GM23338 (cell line): ENCODE measurements at regions not wholly inside any gene's neighbourhood (a gene's known extent, or its start where the extent isn't known, plus 50 kb on each side); places are given as distances from the start of the nearest gene placed in this dataset.

Source experiments
- ATAC-seq: fragments of 200-7000 bp; cut with Tn5 transposase; 3 replicates; pipeline ENCODE4 v1.9.1; 2020
- DNase-seq: peaks from one replicate; pipeline ENCODE4 v3.0.0-alpha.2; 2015; ENCODE audit warnings: low spot score
- H2AFZ ChIP-seq: fragments of 200-600 bp; sonication (generic); 2 replicates; pipeline ENCODE4 v1.8.0; 2016; ENCODE audit warnings: antibody characterized with exemption, mild to moderate bottlenecking, moderate library complexity
- H3F3A ChIP-seq: fragments of 200-600 bp; sonication (generic); replicated peaks from 2 replicates; pipeline ENCODE4 v1.8.0; 2017; ENCODE audit warnings: antibody characterized with exemption, mixed run types, low read depth
- H3K27ac ChIP-seq: fragments of 200-600 bp; sonication (generic); 2 replicates; pipeline ENCODE4 v1.6.1; 2016; ENCODE audit warnings: low read depth
- H3K27me3 ChIP-seq: fragments of 200-600 bp; sonication (generic); 2 replicates; pipeline ENCODE4 v1.8.0; 2016; ENCODE audit warnings: mild to moderate bottlenecking, mixed run types, moderate library complexity; ENCODE audit not compliant: insufficient read depth
- H3K36me3 ChIP-seq: fragments of 200-600 bp; sonication (generic); 2 replicates; pipeline ENCODE4 v1.8.0; 2016; ENCODE audit warnings: mild to moderate bottlenecking; ENCODE audit not compliant: insufficient read depth
- H3K4me1 ChIP-seq: fragments of 200-600 bp; sonication (generic); 2 replicates; pipeline ENCODE4 v1.8.0; 2016; ENCODE audit warnings: mild to moderate bottlenecking, moderate library complexity; ENCODE audit not compliant: insufficient read depth
- H3K4me2 ChIP-seq: fragments of 200-600 bp; sonication (generic); 2 replicates; pipeline ENCODE4 v1.7.1; 2017; ENCODE audit warnings: mixed run types
- H3K4me3 ChIP-seq: fragments of 200-600 bp; sonication (generic); 2 replicates; pipeline ENCODE4 v1.6.1; 2016; ENCODE audit warnings: mixed run types
- H3K79me2 ChIP-seq: fragments of 200-600 bp; sonication (generic); replicated peaks from 2 replicates; pipeline ENCODE4 v1.8.0; 2017; ENCODE audit warnings: mild to moderate bottlenecking; ENCODE audit not compliant: insufficient read depth
- H3K9me2 ChIP-seq: fragments of 200-600 bp; sonication (generic); 2 replicates; pipeline ENCODE4 v1.8.0; 2017; ENCODE audit not compliant: insufficient read depth
- H4K20me1 ChIP-seq: fragments of 200-600 bp; sonication (generic); replicated peaks from 2 replicates; pipeline ENCODE4 v1.8.0; 2017; ENCODE audit warnings: mild to moderate bottlenecking; ENCODE audit not compliant: insufficient read depth
- H3K27ac Mint-ChIP-seq: 2 replicates; pipeline ENCODE4 v1.8.0; 2020; ENCODE audit warnings: inconsistent platforms, mild to moderate bottlenecking, moderate library complexity, mixed read lengths
- H3K27me3 Mint-ChIP-seq: 3 replicates; pipeline ENCODE4 v1.8.0; 2022; ENCODE audit warnings: low read depth, mild to moderate bottlenecking, moderate library complexity, mixed read lengths, inconsistent platforms; ENCODE audit not compliant: insufficient read depth, poor library complexity
- H3K36me3 Mint-ChIP-seq: 3 replicates; pipeline ENCODE4 v1.8.0; 2021; ENCODE audit warnings: low read depth, mild to moderate bottlenecking, inconsistent platforms, moderate library complexity, mixed read lengths
- H3K4me1 Mint-ChIP-seq: 3 replicates; pipeline ENCODE4 v1.8.0; 2020; ENCODE audit warnings: mild to moderate bottlenecking, inconsistent platforms, mixed read lengths
- H3K4me3 Mint-ChIP-seq: 3 replicates; pipeline ENCODE4 v1.8.0; 2021; ENCODE audit warnings: moderate library complexity, mild to moderate bottlenecking, inconsistent platforms, mixed read lengths
- H3K9me3 Mint-ChIP-seq: 3 replicates; pipeline ENCODE4 v1.8.0; 2020; ENCODE audit warnings: moderate library complexity, mild to moderate bottlenecking, inconsistent platforms, mixed read lengths
- CREB1 ChIP-seq: fragments of 250-450 bp; sonication (Bioruptor Pico); IDR thresholded peaks from 2 replicates; pipeline ENCODE4 v1.5.0; 2020; ENCODE audit warnings: low read depth, mild to moderate bottlenecking, moderate library complexity
- ETS1 ChIP-seq: IDR thresholded peaks from 2 replicates; pipeline ENCODE4 v1.6.1; 2016; ENCODE audit warnings: antibody characterized with exemption
- EZH2 ChIP-seq: fragments of 200-600 bp; sonication (generic); IDR thresholded peaks from one replicate; pipeline ENCODE4 v1.8.0; 2017; ENCODE audit warnings: antibody characterized with exemption, mild to moderate bottlenecking, low read depth; ENCODE audit not compliant: unreplicated experiment
- EZH2phosphoT487 ChIP-seq: fragments of 200-600 bp; sonication (generic); IDR thresholded peaks from one replicate; pipeline ENCODE4 v1.8.1; 2018; ENCODE audit warnings: antibody characterized with exemption; ENCODE audit not compliant: unreplicated experiment
- NANOG ChIP-seq: IDR thresholded peaks from 2 replicates; pipeline ENCODE4 v1.6.1; 2016; ENCODE audit warnings: antibody characterized with exemption, borderline replicate concordance
- POLR2AphosphoS5 ChIP-seq: IDR thresholded peaks from 2 replicates; pipeline ENCODE4 v1.6.1; 2016; ENCODE audit warnings: antibody characterized with exemption, low read depth
- REST ChIP-seq: IDR thresholded peaks from one replicate; pipeline ENCODE4 v1.6.1; 2018; ENCODE audit warnings: antibody characterized with exemption; ENCODE audit not compliant: unreplicated experiment
- ZNF331 ChIP-seq: fragments of 250-450 bp; sonication (Bioruptor Pico); IDR thresholded peaks from 2 replicates; pipeline ENCODE4 v1.5.0; 2020; ENCODE audit warnings: low read depth, mild to moderate bottlenecking, moderate library complexity
- ZNF462 ChIP-seq: fragments of 250-450 bp; sonication (Bioruptor Pico); IDR thresholded peaks from 2 replicates; pipeline ENCODE4 v1.5.0; 2020; ENCODE audit warnings: mild to moderate bottlenecking, moderate library complexity

- no peak for TF ChIP-seq ZNF462
- no peak for TF ChIP-seq ZNF331 (CRISPR knock-in tag)
- no peak for TF ChIP-seq REST
Observed at GRCh38 chr5:9858043-9858442, 227.9 kb upstream of the TAS2R1 start (continued).

GRCh38 chr5:9853309-9853708, 223.2 kb upstream of the TAS2R1 start:
- no peak for ATAC-seq
- no peak for TF ChIP-seq REST
- no peak for TF ChIP-seq POLR2AphosphoS5
- no peak for TF ChIP-seq CREB1
- TF ChIP-seq NANOG = no peak
- no peak for TF ChIP-seq EZH2phosphoT487
- TF ChIP-seq EZH2 = no peak
- TF ChIP-seq ETS1 = no peak

More at GRCh38 chr5:9853309-9853708, 223.2 kb upstream of the TAS2R1 start:
- Mint-ChIP-seq H3K27me3 (peaks cover 2% of the 10 kb centered on the region), H3K36me3 (no peaks in the 10 kb centered on the region), H3K4me3 (no peak overlapping the region), H3K4me1 (no peaks in the 10 kb centered on the region), H3K9me3 (no peaks in the 10 kb centered on the region), H3K27ac (no peak overlapping the region)
- peaks cover 14% of the 10 kb centered on the region for H3K9me2 ChIP-seq
- H2AFZ ChIP-seq = no peak overlapping the region
- no peaks in the 10 kb centered on the region for H4K20me1 ChIP-seq
- H3K4me1 ChIP-seq = no peaks in the 10 kb centered on the region
- H3K4me2 ChIP-seq = no peak overlapping the region
- peak; percentile 27 for DNase-seq
- H3K27ac ChIP-seq = no peak overlapping the region
- no peak overlapping the region for H3K4me3 ChIP-seq
- no peaks in the 10 kb centered on the region for H3K27me3 ChIP-seq
- no peaks in the 10 kb centered on the region for H3K36me3 ChIP-seq
- no peaks in the 10 kb centered on the region for H3K79me2 ChIP-seq
- no peaks in the 10 kb centered on the region for H3F3A ChIP-seq
